ENCODE measurements at regions not wholly inside any gene's neighbourhood (a gene's known extent, or its start where the extent isn't known, plus 50 kb on each side); places are given as distances from the start of the nearest gene placed in this dataset.

DNA sequence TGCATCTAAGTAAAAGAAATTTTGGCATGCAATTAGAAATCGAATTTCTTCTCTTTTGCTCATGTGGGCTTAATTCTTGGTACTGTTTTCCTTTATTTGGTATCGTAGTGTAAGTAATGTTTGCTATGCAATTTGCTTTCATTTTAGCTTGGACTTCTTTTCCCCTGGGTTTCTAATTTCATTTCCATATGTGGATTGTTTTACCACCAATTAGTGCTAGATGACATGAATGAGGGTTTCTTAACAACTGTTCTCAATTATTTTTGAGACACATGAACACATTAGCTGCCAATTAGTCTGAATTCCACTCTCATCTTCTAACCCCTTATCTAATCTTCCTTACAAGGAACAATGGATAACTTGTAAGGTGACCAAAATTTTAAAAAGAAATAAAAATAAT lies 1047.2 kb upstream of the PIK3C3 start:
- no peak for DNase-seq (ENCODE audit: low read depth in 2 of 2)

DNA sequence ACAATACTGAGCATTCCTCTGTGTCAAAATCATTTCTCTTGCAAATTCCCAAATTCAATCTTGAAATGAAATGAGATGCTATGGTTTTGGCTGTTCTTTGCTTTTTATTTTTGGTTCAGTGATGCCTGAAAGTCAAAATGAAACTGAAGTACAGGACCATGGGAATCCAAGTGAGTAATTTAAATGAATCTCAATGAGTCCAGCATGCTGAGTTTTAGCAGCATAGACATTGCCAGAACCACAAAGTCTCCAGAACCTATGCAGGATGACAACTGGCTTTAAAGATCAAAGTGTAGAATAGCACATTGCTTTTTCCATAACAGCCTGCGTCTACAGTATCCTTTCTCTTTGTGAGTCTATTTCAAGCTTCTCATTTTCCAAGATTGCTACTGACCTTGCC lies 1050.7 kb upstream of the PIK3C3 start:
- no peak for DNase-seq (ENCODE audit: low read depth in 2 of 2)

DNA sequence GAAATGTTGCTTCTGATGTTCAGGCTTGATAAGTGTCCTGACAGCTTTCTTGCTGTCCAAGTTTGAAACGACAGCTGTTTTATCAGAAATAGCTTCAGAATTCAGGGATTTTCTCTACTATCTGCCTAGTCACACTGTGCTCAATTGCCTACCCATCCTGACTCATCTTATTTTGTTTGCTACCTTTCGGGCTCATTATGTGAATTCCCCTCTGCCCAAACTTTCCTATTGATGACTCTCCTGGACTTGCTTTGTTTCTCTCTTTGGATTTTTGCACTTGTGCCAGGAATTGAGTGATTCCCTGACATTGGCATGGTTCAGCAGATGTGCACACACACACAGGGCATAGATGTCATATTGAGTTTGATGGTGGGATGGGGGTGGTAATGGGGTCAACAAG lies 1052.6 kb upstream of the PIK3C3 start:
- DNase-seq (ENCODE audit: low read depth in 2 of 2), result peak in 1 of 2 donors; percentile 0

DNA sequence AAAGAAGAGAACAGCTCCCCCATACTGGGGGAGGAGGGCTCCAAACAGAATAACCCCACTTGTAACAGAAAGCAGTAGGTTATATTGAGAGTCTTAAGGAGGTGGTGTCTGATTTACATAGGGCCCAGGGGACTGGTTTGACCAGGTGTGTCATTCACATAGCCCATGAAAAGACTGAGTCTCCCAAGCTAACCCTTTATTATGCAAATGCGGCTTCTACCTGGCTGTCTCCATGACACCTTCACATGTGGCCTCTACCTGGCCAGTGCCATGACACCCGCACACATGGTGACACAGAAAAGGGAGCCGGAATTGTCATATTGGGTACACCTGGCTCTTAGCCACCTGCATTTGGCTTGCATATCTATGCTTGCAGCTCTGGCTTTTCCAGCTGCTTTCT lies 1057.2 kb upstream of the PIK3C3 start:
- no peak for DNase-seq (ENCODE audit: low read depth in 2 of 2)

DNA sequence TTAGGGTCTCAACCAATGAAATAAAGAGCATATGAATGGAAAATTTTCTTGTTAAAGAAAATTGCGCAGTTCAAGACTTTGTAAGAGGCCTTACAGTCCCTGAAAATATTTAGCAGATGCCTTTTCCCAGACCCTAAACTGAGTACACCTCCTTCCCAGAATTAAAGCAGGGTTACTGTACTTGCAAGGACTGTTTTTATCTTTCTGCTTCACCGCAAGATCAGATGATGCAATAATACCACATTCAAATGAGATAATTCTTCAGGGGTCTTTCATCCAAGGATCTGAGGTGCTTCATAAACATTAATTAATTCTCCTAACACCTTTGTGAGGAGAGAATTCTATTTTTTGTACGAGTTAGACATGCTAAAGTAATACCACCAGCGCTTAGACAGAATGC lies 1071.8 kb upstream of the PIK3C3 start:
- no peak for DNase-seq (ENCODE audit: low read depth in 2 of 2)

DNA sequence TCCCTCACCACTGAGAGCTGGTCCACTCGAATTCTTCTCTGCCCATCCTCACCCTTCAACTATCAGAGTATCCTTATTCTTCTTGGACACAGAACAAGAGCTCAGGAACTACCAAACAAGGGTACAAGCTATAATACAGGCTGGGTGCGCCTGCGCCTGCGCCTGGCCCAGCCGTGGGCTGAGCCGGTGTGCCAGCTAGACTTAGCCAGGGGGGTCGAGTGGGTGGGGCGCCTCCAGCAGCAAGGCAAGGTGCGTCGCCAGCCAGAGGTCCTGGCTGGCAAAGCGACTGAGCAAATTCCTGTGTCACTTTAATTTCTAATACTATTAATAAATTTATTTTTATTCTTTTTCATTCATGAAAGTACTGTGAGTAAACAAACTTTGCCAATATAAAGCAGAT lies 1072.6 kb upstream of the PIK3C3 start:
- DNase-seq (ENCODE audit: low read depth in 2 of 2), result no peak

DNA sequence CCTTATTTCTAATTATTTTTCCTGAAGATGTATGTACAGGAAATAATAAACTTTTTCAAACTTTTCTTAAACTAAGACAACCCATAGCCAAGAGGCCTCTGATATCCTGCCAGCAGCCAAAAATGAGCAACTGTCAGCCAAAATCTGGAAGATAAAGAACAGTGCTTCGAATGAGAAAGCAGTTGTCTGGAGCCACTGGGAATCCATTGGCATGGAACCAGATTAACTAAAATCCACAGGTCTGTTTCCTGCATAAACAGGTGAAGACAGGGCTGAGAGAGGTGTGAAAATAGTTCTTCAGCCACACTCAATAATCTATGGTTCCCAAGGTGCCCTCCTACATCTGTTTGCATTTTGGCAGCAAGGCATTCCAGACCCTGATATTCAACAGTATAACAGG lies 1076.7 kb upstream of the PIK3C3 start:
- no peak for DNase-seq (ENCODE audit: low read depth in 2 of 2)

DNA sequence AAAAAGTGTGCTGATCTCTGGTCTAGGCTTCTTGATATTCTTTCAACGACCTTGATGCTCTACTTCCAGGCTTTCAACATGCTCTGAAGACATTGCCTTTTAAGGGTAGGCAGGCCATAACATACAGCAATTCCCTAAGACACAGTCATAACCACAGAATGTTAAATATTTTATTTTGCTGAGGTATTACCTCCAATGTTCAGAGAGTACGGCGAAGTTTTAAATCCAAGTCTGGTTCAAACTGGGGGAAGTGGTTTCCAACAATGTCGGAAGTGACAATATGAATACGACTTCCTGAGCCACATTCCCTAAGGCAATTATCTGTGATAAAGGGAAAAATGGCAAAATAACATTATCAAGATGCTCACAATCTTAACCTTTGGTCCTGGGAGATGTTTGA lies 1077.9 kb upstream of the PIK3C3 start:
- DNase-seq (ENCODE audit: low read depth in 2 of 2), result no peak

DNA sequence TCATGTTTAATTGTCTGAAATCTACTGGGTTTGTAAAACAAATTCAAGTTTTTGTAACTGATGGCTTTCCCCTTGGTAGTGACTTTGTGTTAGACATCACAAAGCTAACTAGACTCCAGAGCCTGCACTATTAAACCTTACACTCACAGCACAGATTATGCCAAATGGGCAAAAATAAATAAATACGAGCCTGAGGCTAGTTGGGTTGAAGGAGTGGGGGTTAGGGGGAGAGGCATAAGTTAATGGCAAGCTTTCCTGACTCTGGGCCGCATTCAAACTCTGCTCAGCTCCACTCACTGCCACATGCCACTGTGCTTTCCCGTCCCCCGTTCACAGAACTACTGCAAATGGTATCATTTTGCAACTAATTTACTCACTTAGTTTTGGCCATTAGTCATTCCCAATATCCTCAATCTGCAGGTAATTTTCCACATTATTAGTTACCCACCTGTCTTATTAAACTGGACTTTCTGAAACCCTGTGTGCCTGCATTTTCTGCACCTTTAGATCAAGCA lies 1079.9 kb upstream of the PIK3C3 start:
- no peak for DNase-seq (ENCODE audit: low read depth in 2 of 2)

DNA sequence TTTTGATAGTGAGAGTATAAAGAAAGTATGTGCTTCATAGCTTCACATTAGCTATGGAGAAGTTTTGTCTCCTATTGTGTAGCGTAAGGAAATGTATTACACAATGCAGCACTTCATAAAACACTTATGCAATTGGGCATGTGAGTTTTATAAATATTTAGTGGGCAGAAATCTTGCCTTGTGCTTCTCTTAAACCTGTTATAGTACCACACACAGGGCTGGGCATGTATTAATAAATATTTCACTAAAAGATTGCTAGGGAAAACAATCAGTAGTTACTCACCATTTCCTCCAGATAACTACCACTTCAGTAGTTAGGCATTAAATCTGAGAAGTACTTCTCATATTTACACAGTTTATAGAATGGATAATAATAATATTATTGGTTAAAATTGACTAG lies 1080.8 kb upstream of the PIK3C3 start:
- DNase-seq (ENCODE audit: low read depth in 2 of 2), result no peak

DNA sequence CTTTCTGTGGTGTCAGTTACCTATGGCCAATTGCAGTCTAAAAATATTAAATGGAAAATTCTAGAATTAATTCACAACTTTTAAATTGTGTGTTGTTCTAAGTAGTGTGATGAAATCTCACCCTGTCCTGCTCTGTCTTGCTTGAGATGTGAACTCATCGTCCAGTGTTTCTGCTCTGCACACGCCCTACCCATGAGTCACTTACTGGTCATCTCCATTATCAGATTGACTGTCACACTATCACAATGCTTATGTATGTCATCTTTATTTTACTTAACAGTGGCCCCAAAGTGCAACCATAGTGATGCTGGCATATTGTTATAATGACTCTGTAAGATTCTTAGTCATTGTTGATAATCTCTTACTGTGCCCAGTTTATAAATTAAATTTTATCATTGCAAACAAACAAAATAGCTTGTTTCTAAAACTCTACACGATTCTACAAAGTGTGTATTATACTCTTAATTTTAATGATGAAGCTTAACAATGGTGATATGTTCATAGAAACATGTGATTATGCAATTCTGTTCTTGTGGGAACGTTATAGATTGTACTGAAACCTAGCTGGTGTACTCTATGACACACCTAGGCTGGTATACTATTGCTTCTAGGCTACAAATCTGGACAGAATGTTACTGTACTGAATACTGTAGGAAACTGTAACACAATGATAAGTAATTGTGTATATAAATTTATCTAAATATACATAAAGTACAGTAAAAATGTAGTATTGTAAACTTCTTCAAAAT lies 1086.8 kb upstream of the PIK3C3 start:
- DNase-seq (ENCODE audit: low read depth in 2 of 2), result no peak

DNA sequence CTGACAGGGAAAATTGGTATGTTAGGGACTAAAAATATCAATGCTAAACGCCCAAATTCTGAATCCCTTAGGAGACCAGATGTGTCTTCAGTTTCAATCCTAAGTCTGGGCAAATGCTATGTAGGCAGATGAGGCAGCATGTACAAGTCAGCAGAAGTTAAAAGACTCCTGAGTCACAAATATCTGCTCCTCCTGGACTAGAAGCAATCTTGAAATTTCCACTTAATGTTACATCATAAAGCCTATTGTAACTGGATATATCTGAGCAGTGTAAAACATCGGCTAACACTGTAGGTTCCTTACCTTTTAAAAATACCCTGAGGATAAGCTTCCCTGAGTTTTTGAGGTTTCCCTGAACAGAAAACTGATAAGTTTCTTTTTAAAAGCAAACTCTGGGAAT lies 1087.6 kb upstream of the PIK3C3 start:
- no peak for DNase-seq (ENCODE audit: low read depth in 2 of 2)

DNA sequence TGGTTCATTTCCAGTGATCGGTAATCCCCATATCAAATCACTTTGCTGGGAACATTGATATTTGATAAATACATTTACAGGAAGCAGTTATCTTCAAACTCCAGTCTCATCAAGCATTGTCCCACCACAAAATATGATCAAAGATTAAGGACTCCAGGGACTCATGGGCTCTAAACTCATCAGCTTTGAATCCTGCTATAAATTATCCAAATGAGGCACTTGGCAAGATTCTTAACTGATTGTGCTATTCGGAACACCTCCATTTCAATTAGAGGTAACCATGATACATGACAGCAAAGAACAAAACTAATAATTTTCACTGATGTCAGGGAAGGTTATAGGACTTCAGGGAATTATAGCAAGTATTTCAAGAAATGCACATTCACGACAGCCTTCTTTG lies 1088.1 kb upstream of the PIK3C3 start:
- DNase-seq (ENCODE audit: low read depth in 2 of 2), result no peak

DNA sequence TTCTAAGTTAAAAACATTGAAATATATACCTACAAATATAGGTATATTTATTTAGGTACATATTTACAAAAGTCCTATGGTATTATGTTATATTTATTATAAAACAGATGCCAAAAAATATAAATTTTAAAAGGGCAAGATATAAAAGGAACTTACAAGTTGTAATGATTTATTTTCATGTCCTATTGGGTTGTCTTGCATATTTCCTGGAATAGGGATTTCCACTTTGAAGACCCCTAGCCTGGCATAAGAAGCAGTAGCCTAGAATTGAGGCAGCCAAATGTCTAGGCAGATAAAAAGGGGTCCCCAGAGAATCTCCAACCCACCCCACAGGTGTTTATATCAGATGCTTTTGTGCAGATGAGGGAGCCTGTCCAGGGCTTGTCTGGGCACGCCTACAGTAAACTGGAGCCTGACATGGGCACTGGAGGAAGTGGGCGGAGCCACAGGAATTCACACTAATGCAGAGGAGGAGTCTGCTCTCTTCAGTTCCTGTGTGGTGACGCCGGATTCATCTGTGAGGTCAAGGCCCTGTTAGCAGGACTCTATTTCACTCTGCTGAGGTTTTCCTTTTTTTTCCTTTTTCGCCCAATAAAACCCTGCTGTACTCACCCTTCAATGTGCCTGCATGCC lies 1088.9 kb upstream of the PIK3C3 start:
- DNase-seq (ENCODE audit: low read depth in 2 of 2), result no peak

DNA sequence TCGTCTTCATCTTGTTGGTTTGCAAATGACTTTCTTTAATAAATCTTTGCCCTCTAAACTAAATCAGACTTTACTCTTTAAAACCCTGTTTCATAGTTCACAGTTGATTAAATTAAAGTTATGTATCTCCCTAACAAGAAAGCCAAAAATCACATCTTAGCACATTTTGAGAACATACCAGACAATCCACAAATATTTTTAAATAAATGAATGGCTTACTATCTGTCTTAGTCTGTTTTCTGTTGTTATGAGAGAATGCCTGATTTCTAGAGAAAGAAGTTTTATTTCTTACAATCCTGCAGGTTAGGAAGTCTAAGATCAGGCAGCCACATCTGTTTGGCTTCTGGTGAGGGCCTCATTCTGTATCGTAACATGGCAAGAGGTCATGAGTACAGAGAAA lies 1090.2 kb upstream of the PIK3C3 start:
- no peak for DNase-seq (ENCODE audit: low read depth in 2 of 2)

DNA sequence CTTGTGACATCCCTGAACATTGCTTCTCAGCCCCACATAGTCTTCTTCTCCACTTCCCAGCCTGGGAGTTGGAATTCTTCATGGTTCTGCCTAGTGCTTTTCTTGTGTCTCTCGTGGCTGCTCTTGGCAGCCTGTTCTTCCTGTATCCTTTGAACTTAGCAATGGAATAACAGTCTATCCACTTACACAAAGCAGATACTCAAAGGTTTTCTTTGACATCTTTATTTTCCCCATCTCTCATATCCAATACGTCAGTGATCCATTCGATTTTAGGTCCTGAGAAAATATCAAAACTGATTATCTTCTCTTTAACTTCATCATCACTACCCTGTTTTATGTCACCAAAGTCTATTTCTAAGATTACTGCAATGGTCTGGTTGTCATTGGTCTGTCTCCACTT lies 1091.2 kb upstream of the PIK3C3 start:
- DNase-seq (ENCODE audit: low read depth in 2 of 2), result no peak

DNA sequence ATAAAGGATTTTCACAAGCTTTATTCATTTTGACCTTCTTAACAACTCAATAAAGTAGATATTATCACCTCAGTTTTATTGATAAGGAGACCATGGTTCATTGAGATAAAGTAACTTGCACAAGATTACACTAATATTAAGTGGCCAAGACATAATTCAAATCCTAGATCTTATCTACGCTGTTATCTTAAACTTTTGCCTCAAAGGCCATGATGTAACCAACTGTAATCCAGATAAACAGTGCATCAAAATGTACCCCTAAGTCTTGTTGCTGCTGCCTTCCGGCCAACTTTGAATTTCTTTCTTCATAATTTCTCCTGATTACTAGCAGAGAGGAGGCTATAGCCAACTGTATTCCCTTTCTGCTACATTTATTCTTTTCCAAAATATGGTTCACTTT lies 1094.8 kb upstream of the PIK3C3 start:
- no peak for DNase-seq (ENCODE audit: low read depth in 2 of 2)

DNA sequence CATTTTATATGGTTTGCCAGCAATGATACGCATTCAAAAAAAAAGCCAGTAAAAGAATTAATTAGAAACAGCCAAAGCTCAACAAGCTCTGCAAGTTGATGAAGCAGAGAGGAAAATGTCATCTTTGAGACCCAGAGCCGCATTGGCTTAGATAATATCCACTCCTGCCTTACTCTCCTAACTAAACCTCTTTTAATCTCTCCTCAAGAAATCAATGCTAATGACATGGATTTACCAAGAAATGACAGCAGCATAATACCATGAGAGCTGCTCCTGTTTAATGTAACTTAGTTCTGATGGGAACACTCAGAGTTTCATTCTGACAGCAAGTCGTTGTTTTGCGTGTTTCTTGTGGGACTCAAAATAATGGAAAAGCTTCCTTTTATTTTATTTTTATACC lies 1099.4 kb upstream of the PIK3C3 start:
- DNase-seq (ENCODE audit: low read depth in 2 of 2), result no peak

DNA sequence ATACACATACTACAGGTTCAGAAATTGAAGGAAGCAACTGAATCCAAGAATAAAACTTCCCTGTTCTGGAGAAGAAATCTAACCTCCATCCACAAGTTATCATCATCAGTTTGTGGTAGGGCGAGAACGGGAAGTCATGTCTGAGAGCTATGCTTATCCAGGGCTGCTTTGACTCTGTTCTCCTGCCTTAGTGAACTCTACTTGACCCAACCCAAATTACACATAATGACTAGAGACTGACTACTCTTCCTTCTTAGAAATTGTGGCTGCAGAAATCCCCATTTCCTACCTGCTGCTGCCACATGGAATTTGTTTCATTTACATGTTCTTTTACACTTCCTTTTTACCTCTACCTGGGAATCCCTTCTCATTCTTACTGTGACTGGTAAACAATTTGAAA lies 1102.6 kb upstream of the PIK3C3 start:
- no peak for DNase-seq (ENCODE audit: low read depth in 2 of 2)

DNA sequence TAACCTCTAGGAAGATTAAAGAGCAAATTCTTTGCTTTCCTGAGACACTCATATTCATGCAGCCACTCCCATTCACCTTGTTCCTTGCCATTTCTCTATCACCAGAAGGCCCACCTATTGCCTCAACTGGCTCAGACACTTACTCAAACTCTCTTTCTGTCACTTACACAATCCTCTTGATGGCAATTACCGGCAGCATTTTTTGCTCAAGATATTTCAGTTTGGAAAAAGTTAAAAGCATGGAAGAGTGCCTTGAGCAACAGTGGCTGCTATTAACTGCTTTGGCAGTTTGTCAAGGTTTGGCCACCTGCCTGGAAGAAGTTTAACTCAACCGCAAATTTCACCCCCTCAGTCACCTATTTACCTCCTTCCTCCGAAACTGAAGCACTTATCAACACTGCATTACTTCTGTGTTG lies 1104.0 kb upstream of the PIK3C3 start:
- no peak for DNase-seq (ENCODE audit: low read depth in 2 of 2)

DNA sequence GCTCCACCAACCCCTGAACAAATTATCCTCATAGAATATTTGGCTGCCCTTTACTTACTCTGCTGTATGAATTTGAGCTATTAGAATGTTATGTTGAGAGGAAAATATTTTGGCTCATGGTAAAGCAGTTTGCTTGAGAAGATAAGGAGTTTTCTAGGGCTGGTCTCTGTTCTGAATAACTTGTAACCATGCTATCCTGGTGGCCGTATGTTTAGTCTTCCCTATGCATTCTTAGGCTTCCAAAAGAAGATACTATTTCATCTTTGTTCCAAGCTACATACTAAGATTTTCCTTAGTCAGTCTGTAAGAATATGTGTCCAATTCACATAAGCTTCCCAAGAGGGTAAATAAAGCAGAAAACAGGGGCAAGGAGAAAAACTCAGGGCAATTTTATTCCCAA lies 1105.1 kb upstream of the PIK3C3 start:
- DNase-seq (ENCODE audit: low read depth in 2 of 2), result no peak

DNA sequence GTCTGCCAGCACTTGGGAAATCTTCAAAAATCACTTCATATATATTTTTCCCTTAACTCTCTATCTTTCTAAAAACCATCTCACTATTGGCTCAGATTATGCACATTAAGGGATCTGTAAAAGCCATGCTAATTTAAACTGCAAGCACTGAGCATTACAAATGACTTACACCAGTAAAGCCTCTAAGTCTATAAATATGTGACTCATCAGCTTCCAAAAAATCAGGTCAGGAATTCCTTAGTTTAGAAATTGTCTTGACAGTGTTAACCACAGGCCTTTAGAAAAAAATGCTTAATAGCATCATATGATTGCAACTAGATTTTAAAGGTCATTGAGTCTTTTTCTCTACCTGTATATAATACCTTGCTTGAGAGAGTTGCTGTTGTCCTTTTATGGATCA lies 1113.6 kb upstream of the PIK3C3 start:
- no peak for DNase-seq (ENCODE audit: low read depth in 2 of 2)

DNA sequence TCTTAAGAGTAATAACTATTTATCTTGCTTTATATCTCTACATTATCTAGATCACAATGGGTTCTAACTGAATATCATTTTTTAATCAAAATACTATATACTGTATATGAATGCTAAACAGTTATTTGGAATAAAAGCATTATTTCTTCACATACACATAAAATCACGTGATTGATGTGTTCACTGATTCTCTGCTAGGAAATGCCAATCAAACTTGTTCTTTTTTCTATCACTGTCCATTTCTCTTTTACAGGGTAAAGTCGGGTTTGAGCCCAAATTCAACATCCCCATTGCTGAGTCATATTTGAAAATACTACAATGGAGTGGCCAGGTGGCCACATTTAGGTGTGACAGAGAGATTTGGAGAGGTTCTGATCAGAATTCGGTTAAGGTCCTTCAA lies 1114.0 kb upstream of the PIK3C3 start:
- no peak for DNase-seq (ENCODE audit: low read depth in 2 of 2)
